HL-60 (cell line): ENCODE measurements at regions not wholly inside any gene's neighbourhood (a gene's known extent, or its start where the extent isn't known, plus 50 kb on each side); places are given as distances from the start of the nearest gene placed in this dataset.

ENCODE experiments used
- DNase-seq, 2 experiments: peaks; one replicate each; pipeline ENCODE4 v3.0.0-alpha.2; 2010 to 2020; ENCODE audit warnings: low read depth in 1 of 2, low spot score in 1 of 2
- H3K27ac ChIP-seq: fragments of 250-450 bp; sonication (Bioruptor Pico); replicated peaks from 2 replicates; pipeline ENCODE4 v1.5.1; 2020; ENCODE audit warnings: mild to moderate bottlenecking, moderate library complexity
- H3K27me3 ChIP-seq: fragments of 250-450 bp; sonication (Bioruptor Pico); 2 replicates; pipeline ENCODE4 v1.5.1; 2021; ENCODE audit warnings: mild to moderate bottlenecking, moderate library complexity; ENCODE audit not compliant: insufficient read depth, poor library complexity, severe bottlenecking
- H3K4me3 ChIP-seq: replicated peaks from 2 replicates; pipeline ENCODE4 v1.5.1; 2011; ENCODE audit warnings: mild to moderate bottlenecking, control low read depth, low read length; ENCODE audit not compliant: insufficient read depth
- CTCF ChIP-seq: IDR thresholded peaks from one replicate; pipeline ENCODE4 v1.5.1; 2011; ENCODE audit warnings: low read length, control low read depth, inconsistent platforms; ENCODE audit not compliant: insufficient read depth
- GABPA ChIP-seq: IDR thresholded peaks from 2 replicates; pipeline ENCODE4 v1.6.1; 2012; ENCODE audit warnings: low read depth
- POLR2AphosphoS5 ChIP-seq: IDR thresholded peaks from 2 replicates; pipeline ENCODE4 v1.6.1; 2012; ENCODE audit warnings: low read depth
- REST ChIP-seq: IDR thresholded peaks from 2 replicates; pipeline ENCODE4 v1.6.1; 2012; ENCODE audit warnings: low read depth; ENCODE audit not compliant: insufficient replicate concordance
- SPI1 ChIP-seq: IDR thresholded peaks from 2 replicates; pipeline ENCODE4 v1.6.1; 2012; ENCODE audit warnings: low read depth, mild to moderate bottlenecking, borderline replicate concordance

GRCh38 chr13:32936716-32937115 is 79.5 kb upstream of the KL start:
- DNase-seq = no peak
- H3K4me3 ChIP-seq = no peak overlapping the region
- TF ChIP-seq REST (no peak), CTCF (no peak), POLR2AphosphoS5 (no peak), SPI1 (no peak), GABPA (no peak)
- no peaks in the 10 kb centered on the region for H3K27me3 ChIP-seq
- H3K27ac ChIP-seq = no peak overlapping the region

- Histone ChIP-seq H3K27me3 (no peaks in the 10 kb centered on the region), H3K4me3 (no peak overlapping the region), H3K27ac (no peak overlapping the region)
- no peak for TF ChIP-seq REST
- no peak for TF ChIP-seq GABPA
- TF ChIP-seq CTCF = no peak
- TF ChIP-seq POLR2AphosphoS5 = no peak
- no peak for TF ChIP-seq SPI1
- DNase-seq = no peak
Observed at GRCh38 chr13:32938314-32938713, 77.9 kb upstream of the KL start.

GRCh38 chr13:32938907-32939306 is 77.3 kb upstream of the KL start:
- H3K4me3 ChIP-seq = no peak overlapping the region
- no peak for DNase-seq
- no peak for TF ChIP-seq SPI1
- H3K27me3 ChIP-seq = no peaks in the 10 kb centered on the region
- no peak overlapping the region for H3K27ac ChIP-seq

- H3K4me3 ChIP-seq = no peak overlapping the region
- no peaks in the 10 kb centered on the region for H3K27me3 ChIP-seq
- TF ChIP-seq CTCF (no peak), POLR2AphosphoS5 (no peak), REST (no peak), GABPA (no peak), SPI1 (no peak)
- no peak for DNase-seq
- H3K27ac ChIP-seq = no peak overlapping the region
Observed at GRCh38 chr13:32940601-32941000, 75.6 kb upstream of the KL start.
